ENCODE measurements at regions not wholly inside any gene's neighbourhood (a gene's known extent, or its start where the extent isn't known, plus 50 kb on each side); places are given as distances from the start of the nearest gene placed in this dataset.
"Not testable (repeated sequence)": the region's sequence is repeated elsewhere in the genome, so short reads cannot be mapped to it uniquely, and the experiment has no call there.

- not testable (repeated sequence) for H3K27me3 ChIP-seq (ENCODE audit: control insufficient read depth in 3 of 3, insufficient read depth in 3 of 3, low read length in 3 of 3); H3K36me3 ChIP-seq (ENCODE audit: control insufficient read depth in 3 of 3, insufficient read depth in 2 of 3, low read depth in 1 of 3, low read length in 3 of 3); H3K4me1 ChIP-seq (ENCODE audit: control insufficient read depth in 3 of 3, insufficient read depth in 2 of 3, low read depth in 1 of 3, low read length in 2 of 3); H3K4me3 ChIP-seq (ENCODE audit: low read depth in 1 of 3, low read length in 3 of 3); DNase-seq; H3K27ac ChIP-seq (ENCODE audit: low read depth in 1 of 3, low read length in 2 of 3); H3K9me3 ChIP-seq (ENCODE audit: control insufficient read depth in 2 of 2, insufficient read depth in 1 of 2, low read depth in 1 of 2, low read length in 1 of 2)
- 85 to 93% (median 93%) methylated on average over 2 of the region's 2 CpGs for WGBS, 3 donors
- peak; percentile 81 for FAIRE-seq
Observed at GRCh38 chr7:65146118-65146914, 139.8 kb upstream of the ERV3-1 start.

- not testable (repeated sequence) for H3K27ac ChIP-seq (ENCODE audit: low read depth in 1 of 3, low read length in 2 of 3); H3K4me1 ChIP-seq (ENCODE audit: control insufficient read depth in 3 of 3, insufficient read depth in 2 of 3, low read depth in 1 of 3, low read length in 2 of 3); H3K9me3 ChIP-seq (ENCODE audit: control insufficient read depth in 2 of 2, insufficient read depth in 1 of 2, low read depth in 1 of 2, low read length in 1 of 2); H3K4me3 ChIP-seq (ENCODE audit: low read depth in 1 of 3, low read length in 3 of 3); H3K36me3 ChIP-seq (ENCODE audit: control insufficient read depth in 3 of 3, insufficient read depth in 2 of 3, low read depth in 1 of 3, low read length in 3 of 3); H3K27me3 ChIP-seq (ENCODE audit: control insufficient read depth in 3 of 3, insufficient read depth in 3 of 3, low read length in 3 of 3); FAIRE-seq
- peak in 1 of 2 donors; percentile 6 for DNase-seq
Observed at GRCh38 chr7:65145710-65146109, 139.2 kb upstream of the ERV3-1 start.

GRCh38 chr7:65145008-65145407 lies 138.5 kb upstream of the ERV3-1 start:
- H3K4me3 ChIP-seq (ENCODE audit: low read depth in 1 of 3, low read length in 3 of 3); H3K27me3 ChIP-seq (ENCODE audit: control insufficient read depth in 3 of 3, insufficient read depth in 3 of 3, low read length in 3 of 3); H3K27ac ChIP-seq (ENCODE audit: low read depth in 1 of 3, low read length in 2 of 3); H3K9me3 ChIP-seq (ENCODE audit: control insufficient read depth in 2 of 2, insufficient read depth in 1 of 2, low read depth in 1 of 2, low read length in 1 of 2); H3K4me1 ChIP-seq (ENCODE audit: control insufficient read depth in 3 of 3, insufficient read depth in 2 of 3, low read depth in 1 of 3, low read length in 2 of 3); DNase-seq; H3K36me3 ChIP-seq (ENCODE audit: control insufficient read depth in 3 of 3, insufficient read depth in 2 of 3, low read depth in 1 of 3, low read length in 3 of 3); FAIRE-seq: not testable (repeated sequence)
- 59 to 81% (median 81%) methylated on average over 1 of the region's 1 CpG for WGBS, 3 donors

GRCh38 chr7:65144557-65144956 lies 138.1 kb upstream of the ERV3-1 start:
- H3K36me3 ChIP-seq (ENCODE audit: control insufficient read depth in 3 of 3, insufficient read depth in 2 of 3, low read depth in 1 of 3, low read length in 3 of 3); H3K27me3 ChIP-seq (ENCODE audit: control insufficient read depth in 3 of 3, insufficient read depth in 3 of 3, low read length in 3 of 3); H3K4me1 ChIP-seq (ENCODE audit: control insufficient read depth in 3 of 3, insufficient read depth in 2 of 3, low read depth in 1 of 3, low read length in 2 of 3); H3K4me3 ChIP-seq (ENCODE audit: low read depth in 1 of 3, low read length in 3 of 3); H3K27ac ChIP-seq (ENCODE audit: low read depth in 1 of 3, low read length in 2 of 3); FAIRE-seq; H3K9me3 ChIP-seq (ENCODE audit: control insufficient read depth in 2 of 2, insufficient read depth in 1 of 2, low read depth in 1 of 2, low read length in 1 of 2): not testable (repeated sequence)
- 85 to 94% (median 92%) methylated on average over 2 of the region's 2 CpGs for WGBS, 3 donors
- peak in 1 of 2 donors; percentile 1 for DNase-seq

GRCh38 chr7:65144119-65144518 lies 137.6 kb upstream of the ERV3-1 start:
- not testable (repeated sequence) for H3K4me3 ChIP-seq (ENCODE audit: low read depth in 1 of 3, low read length in 3 of 3); H3K36me3 ChIP-seq (ENCODE audit: control insufficient read depth in 3 of 3, insufficient read depth in 2 of 3, low read depth in 1 of 3, low read length in 3 of 3); DNase-seq; H3K27ac ChIP-seq (ENCODE audit: low read depth in 1 of 3, low read length in 2 of 3); H3K27me3 ChIP-seq (ENCODE audit: control insufficient read depth in 3 of 3, insufficient read depth in 3 of 3, low read length in 3 of 3); H3K9me3 ChIP-seq (ENCODE audit: control insufficient read depth in 2 of 2, insufficient read depth in 1 of 2, low read depth in 1 of 2, low read length in 1 of 2); H3K4me1 ChIP-seq (ENCODE audit: control insufficient read depth in 3 of 3, insufficient read depth in 2 of 3, low read depth in 1 of 3, low read length in 2 of 3)
- peak; percentile 61 for FAIRE-seq
- WGBS, 3 donors = 77 to 82% (median 78%) methylated on average over 2 of the region's 2 CpGs

GRCh38 chr7:65141894-65142293 lies 135.4 kb upstream of the ERV3-1 start:
- H3K9me3 ChIP-seq (ENCODE audit: control insufficient read depth in 2 of 2, insufficient read depth in 1 of 2, low read depth in 1 of 2, low read length in 1 of 2); H3K4me1 ChIP-seq (ENCODE audit: control insufficient read depth in 3 of 3, insufficient read depth in 2 of 3, low read depth in 1 of 3, low read length in 2 of 3); DNase-seq; H3K27me3 ChIP-seq (ENCODE audit: control insufficient read depth in 3 of 3, insufficient read depth in 3 of 3, low read length in 3 of 3); FAIRE-seq; H3K27ac ChIP-seq (ENCODE audit: low read depth in 1 of 3, low read length in 2 of 3); H3K36me3 ChIP-seq (ENCODE audit: control insufficient read depth in 3 of 3, insufficient read depth in 2 of 3, low read depth in 1 of 3, low read length in 3 of 3); H3K4me3 ChIP-seq (ENCODE audit: low read depth in 1 of 3, low read length in 3 of 3): not testable (repeated sequence)
- WGBS, 3 donors = 79 to 87% (median 82%) methylated on average over 4 of the region's 6 CpGs

- H3K9me3 ChIP-seq (ENCODE audit: control insufficient read depth in 2 of 2, insufficient read depth in 1 of 2, low read depth in 1 of 2, low read length in 1 of 2); H3K36me3 ChIP-seq (ENCODE audit: control insufficient read depth in 3 of 3, insufficient read depth in 2 of 3, low read depth in 1 of 3, low read length in 3 of 3); H3K4me1 ChIP-seq (ENCODE audit: control insufficient read depth in 3 of 3, insufficient read depth in 2 of 3, low read depth in 1 of 3, low read length in 2 of 3); H3K27me3 ChIP-seq (ENCODE audit: control insufficient read depth in 3 of 3, insufficient read depth in 3 of 3, low read length in 3 of 3); H3K4me3 ChIP-seq (ENCODE audit: low read depth in 1 of 3, low read length in 3 of 3); FAIRE-seq; H3K27ac ChIP-seq (ENCODE audit: low read depth in 1 of 3, low read length in 2 of 3): not testable (repeated sequence)
- DNase-seq = peak in 1 of 2 donors; percentile 5
- 29 to 44% (median 33%) methylated on average over 16 of the region's 20 CpGs for WGBS, 3 donors
Observed at GRCh38 chr7:65141405-65141778, 134.9 kb upstream of the ERV3-1 start.

- H3K36me3 ChIP-seq (ENCODE audit: control insufficient read depth in 3 of 3, insufficient read depth in 2 of 3, low read depth in 1 of 3, low read length in 3 of 3); H3K27ac ChIP-seq (ENCODE audit: low read depth in 1 of 3, low read length in 2 of 3); H3K4me1 ChIP-seq (ENCODE audit: control insufficient read depth in 3 of 3, insufficient read depth in 2 of 3, low read depth in 1 of 3, low read length in 2 of 3); H3K9me3 ChIP-seq (ENCODE audit: control insufficient read depth in 2 of 2, insufficient read depth in 1 of 2, low read depth in 1 of 2, low read length in 1 of 2); FAIRE-seq; H3K27me3 ChIP-seq (ENCODE audit: control insufficient read depth in 3 of 3, insufficient read depth in 3 of 3, low read length in 3 of 3): not testable (repeated sequence)
- peak in 1 of 2 donors; percentile 9 for DNase-seq
- H3K4me3 ChIP-seq (ENCODE audit: low read depth in 1 of 3, low read length in 3 of 3) = peak overlapping the region in 1 of 3 donors; percentile 28
- WGBS, 3 donors = 0 to 2% methylated on average over 4 to 42 of the region's 79 CpGs; no CpG with 5 or more reads in 1 of the 3 donors
Observed at GRCh38 chr7:65140543-65141404, 134.3 kb upstream of the ERV3-1 start.

All from small intestine (tissue), 7 donors.